CD4-positive, CD25-positive, alpha-beta regulatory T cell (primary cell): ENCODE measurements at regions not wholly inside any gene's neighbourhood (a gene's known extent, or its start where the extent isn't known, plus 50 kb on each side); places are given as distances from the start of the nearest gene placed in this dataset.
"Not testable (repeated sequence)": the region's sequence is repeated elsewhere in the genome, so short reads cannot be mapped to it uniquely, and the experiment has no call there.

Experiments
- ATAC-seq, 2 donors: fragments of 150-1000 bp; cut with Tn5 transposase; one replicate each; pipeline ENCODE4 v1.10.0; 2021; ENCODE audit warnings: low read depth in 2 of 2, moderate number of reproducible peaks in 2 of 2, moderate library complexity in 1 of 2
- DNase-seq, 3 donors: peaks; one replicate each; pipeline versions ENCODE4 v3.0.0 to v3.0.0-alpha.2; 2012 to 2022; ENCODE audit warnings: mixed read lengths in 1 of 3
- H3K27ac ChIP-seq: one replicate; pipeline ENCODE4 v1.7.0; 2013; ENCODE audit warnings: mild to moderate bottlenecking, low read length; ENCODE audit not compliant: insufficient read depth, poor library complexity, severe bottlenecking
- H3K27me3 ChIP-seq: one replicate; pipeline ENCODE4 v1.7.0; 2013; ENCODE audit warnings: low read length; ENCODE audit not compliant: control insufficient read depth, insufficient read depth
- H3K36me3 ChIP-seq: one replicate; pipeline ENCODE4 v1.7.0; 2013; ENCODE audit warnings: mild to moderate bottlenecking, low read length, moderate library complexity; ENCODE audit not compliant: control insufficient read depth, insufficient read depth
- H3K4me1 ChIP-seq: 2 replicates; pipeline ENCODE4 v1.7.0; 2013; ENCODE audit warnings: mild to moderate bottlenecking, low read length; ENCODE audit not compliant: insufficient read depth, control insufficient read depth, poor library complexity, severe bottlenecking
- H3K4me3 ChIP-seq: one replicate; pipeline ENCODE4 v1.7.0; 2013; ENCODE audit warnings: low read depth, mild to moderate bottlenecking, low read length, moderate library complexity
- H3K9me3 ChIP-seq, 2 experiments: 1 replicate in 1 of 2; 2 replicates in 1 of 2; pipeline ENCODE4 v1.7.0; 2013; ENCODE audit warnings: low read length in 2 of 2, mild to moderate bottlenecking in 1 of 2, moderate library complexity in 1 of 2; ENCODE audit not compliant: control insufficient read depth in 2 of 2
- H3K27ac Mint-ChIP-seq, 3 donors: one replicate each; pipeline ENCODE4 v1.8.0; 2020 to 2022; ENCODE audit warnings: mild to moderate bottlenecking in 3 of 3, mixed read lengths in 3 of 3, moderate library complexity in 2 of 3
- H3K27me3 Mint-ChIP-seq: one replicate; pipeline ENCODE4 v1.8.0; 2022; ENCODE audit warnings: mild to moderate bottlenecking, mixed read lengths
- H3K36me3 Mint-ChIP-seq: one replicate; pipeline ENCODE4 v1.8.0; 2020; ENCODE audit warnings: mixed read lengths
- H3K4me1 Mint-ChIP-seq, 4 donors: one replicate each; pipeline ENCODE4 v1.8.0; 2020 to 2022; ENCODE audit warnings: mixed read lengths in 4 of 4, mild to moderate bottlenecking in 1 of 4
- H3K4me3 Mint-ChIP-seq, 4 donors: one replicate each; pipeline ENCODE4 v1.8.0; 2020 to 2022; ENCODE audit warnings: mild to moderate bottlenecking in 4 of 4, mixed read lengths in 4 of 4, moderate library complexity in 3 of 4
- H3K9me3 Mint-ChIP-seq, 7 donors: one replicate each; pipeline ENCODE4 v1.8.0; 2020 to 2022; ENCODE audit warnings: mixed read lengths in 7 of 7, mild to moderate bottlenecking in 3 of 7, moderate library complexity in 2 of 7

DNA sequence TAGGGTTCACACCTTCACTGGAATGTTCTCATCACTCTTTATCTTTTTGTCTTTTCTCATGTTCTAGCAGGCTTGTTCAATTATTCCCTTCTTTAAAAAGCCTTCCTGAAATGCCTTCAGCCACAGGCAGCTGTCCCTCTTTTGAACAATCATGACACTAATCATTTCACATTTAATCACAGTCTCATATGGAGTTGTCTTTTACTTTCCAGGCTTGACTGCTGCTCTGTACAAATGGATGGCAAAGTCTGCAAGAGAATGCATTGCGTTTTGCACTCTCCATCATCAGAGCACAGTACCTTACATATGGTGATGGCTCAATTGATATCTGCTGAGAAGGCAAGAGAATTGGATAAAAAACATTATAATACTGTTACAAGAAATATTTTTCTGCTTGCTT, 529.8 kb downstream of the DIPK2A start:
- no peak overlapping the region for H3K27ac ChIP-seq
- Mint-ChIP-seq H3K27me3 (no peaks in the 10 kb centered on the region), H3K9me3 (peaks cover 0 to 4% (median 0%) of the 10 kb centered on the region in 7 donors), H3K36me3 (no peaks in the 10 kb centered on the region), H3K4me1 (no peaks in the 10 kb centered on the region), H3K27ac (no peak overlapping the region), H3K4me3 (no peak overlapping the region)
- H3K4me1 ChIP-seq = no peaks in the 10 kb centered on the region
- ATAC-seq = no peak
- no peaks in the 10 kb centered on the region for H3K9me3 ChIP-seq
- DNase-seq = no peak
- H3K27me3 ChIP-seq = no peaks in the 10 kb centered on the region
- no peaks in the 10 kb centered on the region for H3K36me3 ChIP-seq
- H3K4me3 ChIP-seq = no peak overlapping the region

DNA sequence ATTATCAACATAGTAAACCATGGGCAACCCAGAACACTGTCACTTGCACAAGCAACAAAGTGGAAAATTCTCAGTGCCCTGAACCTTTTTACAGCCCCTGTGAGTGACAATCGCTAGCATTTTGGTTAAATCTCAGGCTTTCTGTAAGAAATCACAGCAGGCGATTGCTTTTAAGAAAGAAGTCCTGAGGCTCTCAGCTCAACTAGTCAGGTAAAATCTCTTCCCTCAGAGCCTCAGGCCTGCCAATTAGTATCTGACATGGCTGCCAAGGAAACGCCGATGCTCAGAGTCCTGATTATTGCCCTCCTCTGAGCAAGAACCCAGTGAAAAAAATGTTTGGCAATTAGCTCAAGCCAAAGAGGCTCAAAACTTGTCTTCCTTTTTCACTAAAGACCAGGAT, 530.8 kb downstream of the DIPK2A start:
- Mint-ChIP-seq H3K9me3 (peaks cover 0 to 4% (median 0%) of the 10 kb centered on the region in 7 donors), H3K27me3 (no peaks in the 10 kb centered on the region), H3K4me1 (no peaks in the 10 kb centered on the region), H3K36me3 (no peaks in the 10 kb centered on the region), H3K27ac (no peak overlapping the region), H3K4me3 (no peak overlapping the region)
- H3K27ac ChIP-seq = no peak overlapping the region
- no peaks in the 10 kb centered on the region for H3K4me1 ChIP-seq
- no peaks in the 10 kb centered on the region for H3K9me3 ChIP-seq
- DNase-seq (no peak), ATAC-seq (no peak)
- no peak overlapping the region for H3K4me3 ChIP-seq
- no peaks in the 10 kb centered on the region for H3K27me3 ChIP-seq
- H3K36me3 ChIP-seq = no peaks in the 10 kb centered on the region

DNA sequence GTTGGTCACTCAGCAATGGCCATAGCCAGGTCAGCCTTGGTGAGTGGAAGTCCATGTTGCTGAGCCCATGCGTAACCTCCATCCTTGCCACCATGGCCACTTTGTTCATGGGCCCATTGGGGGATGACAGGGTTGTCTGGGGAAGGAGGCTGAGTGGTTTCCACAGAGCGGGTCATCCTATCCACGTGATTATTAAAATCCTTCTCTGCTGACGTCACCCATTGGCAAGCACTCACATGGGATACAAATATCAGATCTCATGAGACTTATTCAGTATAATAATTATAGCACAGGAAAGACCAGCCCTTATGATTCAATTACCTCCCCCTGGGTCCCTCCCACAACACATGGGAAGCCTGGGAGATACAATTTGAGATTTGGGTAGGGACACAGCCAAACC, 534.8 kb downstream of the DIPK2A start:
- H3K4me3 ChIP-seq, H3K4me1 Mint-ChIP-seq, H3K9me3 Mint-ChIP-seq, H3K36me3 Mint-ChIP-seq, H3K27me3 Mint-ChIP-seq, H3K4me1 ChIP-seq, H3K27me3 ChIP-seq, H3K9me3 ChIP-seq, DNase-seq, H3K27ac ChIP-seq, ATAC-seq, H3K4me3 Mint-ChIP-seq, H3K27ac Mint-ChIP-seq, H3K36me3 ChIP-seq: not testable (repeated sequence)

DNA sequence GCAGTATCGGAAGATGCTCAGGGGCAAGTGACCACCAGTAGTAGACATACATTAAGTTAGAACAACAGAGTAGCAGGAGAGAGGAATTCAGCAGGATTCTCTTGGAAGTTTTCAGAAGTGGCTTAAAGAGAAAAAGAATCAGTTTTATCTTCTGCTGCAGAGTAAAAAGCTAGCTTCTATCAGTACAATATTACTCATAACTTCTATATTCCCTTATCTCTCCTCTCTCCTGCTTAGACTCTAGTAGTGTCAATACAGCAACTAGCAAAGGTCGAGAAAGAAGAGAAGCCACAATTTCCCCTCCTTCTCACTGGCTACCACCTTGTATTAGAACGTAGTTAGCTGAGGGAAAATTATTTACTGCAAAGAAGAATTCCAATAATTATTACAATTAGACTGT, 539.7 kb downstream of the DIPK2A start:
- ATAC-seq = no peak

DNA sequence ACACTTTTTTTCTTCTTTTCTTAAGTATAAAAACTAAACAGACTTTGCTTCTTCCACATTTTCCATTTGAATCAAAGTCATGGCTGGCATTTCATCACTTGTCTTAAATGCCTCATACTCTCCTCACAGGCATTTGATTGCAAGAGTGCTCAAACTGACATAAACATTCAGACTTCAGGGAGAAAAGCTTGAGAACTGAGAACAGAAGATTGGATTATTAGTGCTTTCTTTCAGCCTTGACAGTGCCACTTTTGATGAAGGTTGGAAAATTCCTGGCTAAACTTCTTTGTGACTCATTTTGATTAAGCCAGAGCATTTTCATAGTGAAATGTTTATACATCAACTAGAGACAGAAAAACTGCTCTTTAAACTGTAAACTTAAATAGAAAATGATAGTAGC, 544.4 kb downstream of the DIPK2A start:
- ATAC-seq (no peak), DNase-seq (no peak)
- no peaks in the 10 kb centered on the region for H3K36me3 ChIP-seq
- Mint-ChIP-seq H3K36me3 (no peaks in the 10 kb centered on the region), H3K27me3 (no peaks in the 10 kb centered on the region), H3K9me3 (peaks cover 0 to 5% (median 0%) of the 10 kb centered on the region in 7 donors), H3K27ac (no peak overlapping the region), H3K4me3 (no peak overlapping the region), H3K4me1 (no peaks in the 10 kb centered on the region)
- no peaks in the 10 kb centered on the region for H3K4me1 ChIP-seq
- no peak overlapping the region for H3K27ac ChIP-seq
- no peaks in the 10 kb centered on the region for H3K27me3 ChIP-seq
- H3K4me3 ChIP-seq = no peak overlapping the region
- no peaks in the 10 kb centered on the region for H3K9me3 ChIP-seq

More for the DNA sequence above, 539.7 kb downstream of the DIPK2A start:
- Mint-ChIP-seq H3K27me3 (no peaks in the 10 kb centered on the region), H3K27ac (no peak overlapping the region), H3K4me1 (no peaks in the 10 kb centered on the region), H3K9me3 (peaks cover 0 to 5% (median 0%) of the 10 kb centered on the region in 7 donors), H3K4me3 (no peak overlapping the region), H3K36me3 (no peaks in the 10 kb centered on the region)
- Histone ChIP-seq H3K4me3 (no peak overlapping the region), H3K4me1 (no peaks in the 10 kb centered on the region), H3K9me3 (no peaks in the 10 kb centered on the region), H3K27ac (no peak overlapping the region), H3K27me3 (no peaks in the 10 kb centered on the region), H3K36me3 (no peaks in the 10 kb centered on the region)
- no peak for DNase-seq

DNA sequence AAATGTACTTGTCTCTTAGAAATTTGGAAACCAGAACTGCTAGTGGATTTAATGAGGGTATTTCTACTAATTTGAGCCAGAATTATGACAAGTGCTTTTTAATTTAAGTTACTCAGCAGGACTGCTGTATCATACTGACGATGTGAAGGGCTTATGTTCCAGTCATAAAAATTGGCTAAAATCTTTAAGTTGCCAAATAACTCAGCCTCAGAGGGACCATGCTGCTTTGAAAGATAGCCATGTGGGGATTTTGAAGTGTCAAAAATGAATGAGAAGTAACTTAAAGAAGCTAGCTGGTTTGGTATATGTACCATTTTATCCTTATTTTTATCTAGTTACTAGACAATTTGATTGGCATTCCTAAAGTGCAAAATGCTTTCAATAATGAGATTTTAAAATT, 545.0 kb downstream of the DIPK2A start:
- DNase-seq (no peak), ATAC-seq (no peak)
- H3K27ac Mint-ChIP-seq = no peak overlapping the region
- no peak overlapping the region for H3K27ac ChIP-seq
- no peaks in the 10 kb centered on the region for H3K4me1 ChIP-seq
- no peak overlapping the region for H3K4me3 ChIP-seq
- H3K9me3 ChIP-seq = no peaks in the 10 kb centered on the region
- H3K9me3 Mint-ChIP-seq = peaks cover 0 to 6% (median 0%) of the 10 kb centered on the region in 7 donors
- no peaks in the 10 kb centered on the region for H3K27me3 ChIP-seq
- no peaks in the 10 kb centered on the region for H3K4me1 Mint-ChIP-seq
- H3K36me3 ChIP-seq = no peaks in the 10 kb centered on the region
- no peak overlapping the region for H3K4me3 Mint-ChIP-seq
- no peaks in the 10 kb centered on the region for H3K36me3 Mint-ChIP-seq
- H3K27me3 Mint-ChIP-seq = no peaks in the 10 kb centered on the region

DNA sequence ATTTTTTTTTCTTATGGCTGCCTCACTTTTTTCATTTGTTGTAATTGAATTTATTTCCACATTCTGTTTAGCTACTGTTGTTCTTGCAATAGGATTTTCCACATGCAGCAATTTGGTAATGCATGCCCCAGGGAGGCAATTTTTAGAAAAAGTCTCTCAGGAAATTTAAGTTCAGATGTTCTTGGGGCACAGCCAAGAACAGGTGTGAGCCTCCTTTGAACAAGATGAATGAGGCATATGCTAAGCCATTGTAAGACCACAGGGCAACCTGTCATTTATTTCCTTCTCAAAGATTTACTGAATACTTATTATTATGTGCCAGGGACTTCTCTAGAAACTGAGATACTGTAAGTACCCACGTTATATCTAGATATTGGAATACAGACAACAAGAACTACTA, 549.5 kb downstream of the DIPK2A start:
- no peak overlapping the region for H3K4me3 ChIP-seq
- no peaks in the 10 kb centered on the region for H3K27me3 ChIP-seq
- H3K27me3 Mint-ChIP-seq = no peaks in the 10 kb centered on the region
- ATAC-seq (no peak), DNase-seq (no peak)
- no peaks in the 10 kb centered on the region for H3K36me3 Mint-ChIP-seq
- H3K27ac Mint-ChIP-seq = no peak overlapping the region
- H3K4me3 Mint-ChIP-seq = no peak overlapping the region
- no peaks in the 10 kb centered on the region for H3K36me3 ChIP-seq
- no peaks in the 10 kb centered on the region for H3K4me1 Mint-ChIP-seq
- H3K27ac ChIP-seq = no peak overlapping the region
- H3K9me3 Mint-ChIP-seq = peaks cover 0 to 3% (median 0%) of the 10 kb centered on the region in 7 donors
- no peaks in the 10 kb centered on the region for H3K4me1 ChIP-seq
- no peaks in the 10 kb centered on the region for H3K9me3 ChIP-seq

DNA sequence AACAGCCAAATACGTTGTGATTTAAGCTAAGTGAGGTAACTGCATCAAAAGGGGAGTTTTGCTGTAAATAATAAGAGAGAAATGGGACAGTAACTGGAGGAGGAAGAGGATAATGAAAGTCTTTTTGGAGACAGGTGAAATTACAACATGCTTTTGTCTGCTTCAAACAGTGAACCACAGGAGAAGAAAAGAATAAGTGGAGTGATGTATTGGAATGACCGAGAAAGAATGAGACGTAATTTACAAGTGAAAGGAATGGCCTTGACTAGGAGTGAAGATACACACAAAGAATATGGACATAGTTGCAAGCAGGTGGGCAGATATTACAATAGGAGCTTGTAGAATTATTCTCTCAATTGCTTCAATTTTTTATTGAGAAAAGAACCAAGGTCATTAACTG, 550.8 kb downstream of the DIPK2A start:
- H3K36me3 Mint-ChIP-seq = no peaks in the 10 kb centered on the region
- Histone ChIP-seq H3K9me3 (no peaks in the 10 kb centered on the region), H3K27me3 (no peaks in the 10 kb centered on the region), H3K4me3 (no peak overlapping the region), H3K27ac (no peak overlapping the region), H3K4me1 (no peaks in the 10 kb centered on the region), H3K36me3 (no peaks in the 10 kb centered on the region)
- H3K4me1 Mint-ChIP-seq = no peaks in the 10 kb centered on the region
- ATAC-seq (no peak), DNase-seq (no peak)
- no peak overlapping the region for H3K4me3 Mint-ChIP-seq
- no peak overlapping the region for H3K27ac Mint-ChIP-seq
- H3K27me3 Mint-ChIP-seq = no peaks in the 10 kb centered on the region
- H3K9me3 Mint-ChIP-seq = peaks cover 0 to 3% (median 0%) of the 10 kb centered on the region in 7 donors
